ENCODE measurements at regions not wholly inside any gene's neighbourhood (a gene's known extent, or its start where the extent isn't known, plus 50 kb on each side); places are given as distances from the start of the nearest gene placed in this dataset.
A peak's percentile ranks its signal among the peaks of the same experiment; 100 is the strongest.
"Not testable (repeated sequence)": the region's sequence is repeated elsewhere in the genome, so short reads cannot be mapped to it uniquely, and the experiment has no call there.

DNA sequence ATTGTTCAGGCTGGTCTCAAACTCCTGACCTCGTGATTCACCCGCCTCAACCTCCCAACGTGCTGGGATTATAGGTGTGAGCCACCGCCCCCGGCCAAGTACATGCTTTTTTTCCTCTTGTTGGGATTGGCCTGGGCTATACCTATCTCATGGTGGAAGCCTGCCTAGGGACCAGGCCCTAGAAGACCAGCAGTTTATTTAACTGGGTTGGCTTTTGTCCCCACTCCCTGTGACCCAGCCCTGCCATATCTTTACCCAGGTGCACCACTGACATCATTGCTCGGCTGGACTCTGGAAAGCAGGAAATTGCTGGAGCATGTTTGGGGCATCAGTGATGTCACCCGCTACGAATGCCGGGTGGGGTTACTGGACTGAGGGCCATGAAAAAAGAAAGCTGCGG is 955.5 kb downstream of the SPATA31A6 start:
- H3K27ac Mint-ChIP-seq; H3K27me3 Mint-ChIP-seq; POLR2A ChIA-PET; CTCF ChIA-PET; H3K9me3 Mint-ChIP-seq (ENCODE audit: low read depth); H3K4me1 Mint-ChIP-seq; ATAC-seq; H3K36me3 Mint-ChIP-seq (ENCODE audit: low read depth); DNase-seq; intact Hi-C loops (cut with DNase I, micrococcal nuclease); H3K4me3 Mint-ChIP-seq: not testable (repeated sequence)

GRCh38 chr9:43139349-43139748 is 955.9 kb downstream of the SPATA31A6 start:
- H3K4me1 Mint-ChIP-seq; H3K9me3 Mint-ChIP-seq (ENCODE audit: low read depth); ATAC-seq; H3K27me3 Mint-ChIP-seq; H3K36me3 Mint-ChIP-seq (ENCODE audit: low read depth); H3K27ac Mint-ChIP-seq; intact Hi-C loops (cut with DNase I, micrococcal nuclease); POLR2A ChIA-PET; H3K4me3 Mint-ChIP-seq; DNase-seq; CTCF ChIA-PET: not testable (repeated sequence)

- H3K36me3 Mint-ChIP-seq (ENCODE audit: low read depth); POLR2A ChIA-PET; ATAC-seq; DNase-seq; H3K27me3 Mint-ChIP-seq; H3K9me3 Mint-ChIP-seq (ENCODE audit: low read depth); intact Hi-C loops (cut with DNase I, micrococcal nuclease); H3K4me3 Mint-ChIP-seq; CTCF ChIA-PET; H3K4me1 Mint-ChIP-seq: not testable (repeated sequence)
- H3K27ac Mint-ChIP-seq: peak overlapping the region; percentile 31
Observed at GRCh38 chr9:43139878-43140608, 956.6 kb downstream of the SPATA31A6 start.

Data from activated CD4-positive, alpha-beta T cell treated with anti-CD3 and anti-CD28 coated beads for 36 hours (primary cell).